Ovary (tissue), 7 donors: ENCODE measurements at regions not wholly inside any gene's neighbourhood (a gene's known extent, or its start where the extent isn't known, plus 50 kb on each side); places are given as distances from the start of the nearest gene placed in this dataset.

Experiments
- DNase-seq, 5 donors: peaks; one replicate each; pipeline ENCODE4 v3.0.0-alpha.2; 2019 to 2020
- H3K27ac ChIP-seq, 2 donors: fragments of 200-600 bp; one replicate each; pipeline versions ENCODE4 v1.5.1 to v1.8.0; 2019 to 2022
- H3K27me3 ChIP-seq: fragments of 200-600 bp; one replicate; pipeline ENCODE4 v1.8.0; 2022
- H3K36me3 ChIP-seq: fragments of 200-600 bp; sonication (generic); one replicate; pipeline ENCODE4 v1.5.1; 2019
- H3K4me1 ChIP-seq: one replicate; pipeline ENCODE4 v1.8.1; 2013; ENCODE audit warnings: mild to moderate bottlenecking, moderate library complexity; ENCODE audit not compliant: insufficient read depth
- H3K4me3 ChIP-seq: fragments of 200-600 bp; sonication (generic); one replicate; pipeline ENCODE4 v1.5.1; 2017
- H3K9me3 ChIP-seq, 2 donors: fragments of 200-600 bp in 1 of 2; sonication (generic) in 1 of 2; one replicate each; pipeline versions ENCODE4 v1.5.1 to v1.8.1; 2013 to 2019; ENCODE audit warnings: mild to moderate bottlenecking in 1 of 2, moderate library complexity in 1 of 2
- EP300 ChIP-seq: sonication (generic); formaldehyde crosslinking; IDR thresholded peaks from one replicate; pipeline ENCODE4 v1.6.1; 2017; ENCODE audit warnings: antibody characterized with exemption
- POLR2A ChIP-seq: fragments of 450-650 bp; IDR thresholded peaks from one replicate; pipeline ENCODE4 v1.6.1; 2017; ENCODE audit warnings: antibody characterized with exemption, mild to moderate bottlenecking, moderate library complexity
- WGBS, 3 donors: extraction: QIAGEN DNeasy Blood & Tissue Kit in 1 of 3; methylation state at CpG; one replicate each; pipeline versions ENCODE4 v1.1.5 to v1.1.7; 2013 to 2017; 5-methylcytosine and 5-hydroxymethylcytosine counted together
- intact Hi-C, 4 donors: fragments of 100-400 bp; cut with DNase I; formaldehyde crosslinking; loops; one replicate each; pipeline versions ENCODE4 v1.11.0 to v1.15.1; 2022 to 2023
- TF ChIP-seq, protein P1 (sequence below), 3 donors: fragments of 450-650 bp in 2 of 3; fragments of 200-600 bp in 1 of 3; IDR thresholded peaks; one replicate each; pipeline versions ENCODE4 v1.5.1 to v1.8.0; 2016 to 2022; ENCODE audit warnings: antibody characterized with exemption in 3 of 3, mild to moderate bottlenecking in 1 of 3
- donor health status: DM: no; HTN: no; CAD: no; lungs with moderate emphysema.
- donor health status: DM: no; HTN: no; CAD: no.
- donor health status: Bipolar disorder and iron deficiency.
- donor health status: DM: no; HTN: no; CAD: no.
- donor health status: DM: yes; HTN: yes; CAD: no.

DNA sequence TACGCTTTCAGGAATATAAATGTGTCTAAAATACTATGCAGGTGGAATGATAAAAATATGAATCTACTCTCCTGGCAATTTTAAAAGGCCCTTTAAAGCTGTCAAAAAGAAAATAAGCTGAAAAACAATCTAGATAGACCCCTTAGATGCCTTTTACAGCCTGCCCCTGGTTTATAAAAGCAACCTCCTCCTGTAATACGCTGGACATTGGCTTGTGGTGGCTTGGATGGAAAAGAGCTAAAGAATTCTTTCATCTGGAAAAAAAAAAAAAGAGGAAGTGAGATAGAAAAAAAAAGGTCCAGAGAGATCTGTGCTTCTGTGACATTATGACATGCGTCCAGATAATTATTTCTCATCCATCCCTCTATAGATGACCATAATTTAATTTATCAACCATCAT, 115.9 kb upstream of the NRSN1 start:
- TF ChIP-seq POLR2A = no peak
- TF ChIP-seq, protein P1, sequence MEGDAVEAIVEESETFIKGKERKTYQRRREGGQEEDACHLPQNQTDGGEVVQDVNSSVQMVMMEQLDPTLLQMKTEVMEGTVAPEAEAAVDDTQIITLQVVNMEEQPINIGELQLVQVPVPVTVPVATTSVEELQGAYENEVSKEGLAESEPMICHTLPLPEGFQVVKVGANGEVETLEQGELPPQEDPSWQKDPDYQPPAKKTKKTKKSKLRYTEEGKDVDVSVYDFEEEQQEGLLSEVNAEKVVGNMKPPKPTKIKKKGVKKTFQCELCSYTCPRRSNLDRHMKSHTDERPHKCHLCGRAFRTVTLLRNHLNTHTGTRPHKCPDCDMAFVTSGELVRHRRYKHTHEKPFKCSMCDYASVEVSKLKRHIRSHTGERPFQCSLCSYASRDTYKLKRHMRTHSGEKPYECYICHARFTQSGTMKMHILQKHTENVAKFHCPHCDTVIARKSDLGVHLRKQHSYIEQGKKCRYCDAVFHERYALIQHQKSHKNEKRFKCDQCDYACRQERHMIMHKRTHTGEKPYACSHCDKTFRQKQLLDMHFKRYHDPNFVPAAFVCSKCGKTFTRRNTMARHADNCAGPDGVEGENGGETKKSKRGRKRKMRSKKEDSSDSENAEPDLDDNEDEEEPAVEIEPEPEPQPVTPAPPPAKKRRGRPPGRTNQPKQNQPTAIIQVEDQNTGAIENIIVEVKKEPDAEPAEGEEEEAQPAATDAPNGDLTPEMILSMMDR (IDR thresholded peaks at IDR 0.05) = no peak
- TF ChIP-seq EP300 = no peak
- intact Hi-C loops = no loop called here
- no peaks in the 10 kb centered on the region for H3K4me1 ChIP-seq
- no peak for DNase-seq
- H3K4me3 ChIP-seq = no peak overlapping the region
- no peak overlapping the region for H3K27ac ChIP-seq
- no peaks in the 10 kb centered on the region for H3K36me3 ChIP-seq
- WGBS, 3 donors = 59 to 69% (median 66%) methylated on average over 3 of the region's 3 CpGs
- H3K27me3 ChIP-seq = no peaks in the 10 kb centered on the region
- H3K9me3 ChIP-seq = no peaks in the 10 kb centered on the region

GRCh38 chr6:24016286-24016685, 109.7 kb upstream of the NRSN1 start:
- TF ChIP-seq, protein P1 (IDR thresholded peaks at IDR 0.05) = no peak
- TF ChIP-seq POLR2A = no peak
- DNase-seq = no peak
- H3K9me3 ChIP-seq = no peaks in the 10 kb centered on the region
- WGBS, 3 donors = 64 to 92% (median 73%) methylated on average over 2 of the region's 2 CpGs
- no peaks in the 10 kb centered on the region for H3K4me1 ChIP-seq
- H3K27me3 ChIP-seq = no peaks in the 10 kb centered on the region
- H3K27ac ChIP-seq = no peak overlapping the region
- H3K4me3 ChIP-seq = no peak overlapping the region
- no peaks in the 10 kb centered on the region for H3K36me3 ChIP-seq
- intact Hi-C loops = no loop called here

DNA sequence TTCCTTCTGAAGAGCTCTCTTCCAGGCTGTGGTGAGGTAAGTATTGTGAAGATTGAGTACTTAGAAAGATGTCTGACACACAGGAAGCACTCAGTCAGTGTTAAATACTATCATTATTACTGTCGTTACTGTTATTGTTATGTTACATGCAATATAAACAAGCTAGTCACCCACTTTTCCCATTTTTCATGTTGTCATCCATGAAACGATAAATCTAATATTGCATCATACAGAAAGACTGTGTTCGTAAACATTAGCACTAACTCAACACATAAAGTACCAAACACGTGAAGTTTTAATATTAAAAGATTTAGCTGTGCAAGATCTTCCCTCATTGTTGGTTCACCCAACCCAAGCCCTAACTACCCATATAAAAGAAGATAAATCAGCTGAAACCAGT, 109.2 kb upstream of the NRSN1 start:
- Histone ChIP-seq H3K9me3 (no peaks in the 10 kb centered on the region), H3K27me3 (no peaks in the 10 kb centered on the region), H3K4me3 (no peak overlapping the region), H3K4me1 (no peaks in the 10 kb centered on the region), H3K36me3 (no peaks in the 10 kb centered on the region), H3K27ac (no peak overlapping the region)
- no peak for DNase-seq
- intact Hi-C loops = no loop called here
- TF ChIP-seq EP300 (no peak), POLR2A (no peak)
- TF ChIP-seq, protein P1 (IDR thresholded peaks at IDR 0.05) = no peak
- 84 to 93% (median 91%) methylated on average over 4 of the region's 4 CpGs for WGBS, 3 donors

GRCh38 chr6:24019393-24019792, 106.6 kb upstream of the NRSN1 start:
- H3K27me3 ChIP-seq = no peaks in the 10 kb centered on the region
- no peak overlapping the region for H3K4me3 ChIP-seq
- no peaks in the 10 kb centered on the region for H3K36me3 ChIP-seq
- H3K27ac ChIP-seq = no peak overlapping the region
- intact Hi-C loops = no loop called here
- H3K4me1 ChIP-seq = no peaks in the 10 kb centered on the region
- no peaks in the 10 kb centered on the region for H3K9me3 ChIP-seq
- DNase-seq = no peak
- no peak for TF ChIP-seq POLR2A
- TF ChIP-seq, protein P1 (IDR thresholded peaks at IDR 0.05) = no peak
- no peak for TF ChIP-seq EP300

GRCh38 chr6:24019830-24020229, 106.2 kb upstream of the NRSN1 start:
- Histone ChIP-seq H3K9me3 (no peaks in the 10 kb centered on the region), H3K27ac (no peak overlapping the region), H3K4me1 (no peaks in the 10 kb centered on the region), H3K4me3 (no peak overlapping the region), H3K36me3 (no peaks in the 10 kb centered on the region), H3K27me3 (no peaks in the 10 kb centered on the region)
- no peak for DNase-seq
- intact Hi-C loops = no loop called here
- WGBS, 3 donors = 79 to 85% (median 80%) methylated on average over 5 of the region's 5 CpGs
- no peak for TF ChIP-seq EP300
- TF ChIP-seq, protein P1 (IDR thresholded peaks at IDR 0.05) = no peak
- no peak for TF ChIP-seq POLR2A
